ENCODE measurements at regions not wholly inside any gene's neighbourhood (a gene's known extent, or its start where the extent isn't known, plus 50 kb on each side); places are given as distances from the start of the nearest gene placed in this dataset.

DNA sequence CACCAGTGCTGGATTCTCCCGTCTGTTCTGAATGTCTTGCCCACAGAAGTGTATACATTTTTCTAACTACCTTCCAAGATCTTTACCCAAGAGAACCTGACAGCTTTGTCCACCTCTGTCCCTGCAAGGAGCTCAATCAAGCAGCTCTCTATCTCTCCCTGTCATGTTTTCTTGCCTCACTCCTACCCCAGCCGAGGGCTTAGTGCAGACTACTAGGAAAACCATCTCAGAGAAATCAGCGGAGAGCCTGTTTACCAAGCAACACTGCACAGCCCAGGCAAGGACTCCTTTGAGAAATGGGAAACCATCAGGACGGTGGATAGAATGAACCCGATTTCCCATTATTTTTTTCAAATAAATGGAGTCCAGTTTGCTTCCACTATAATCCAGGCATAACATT, 250.7 kb upstream of the JARID2 start (continued):
- TF ChIP-seq RAD21 (IDR thresholded peaks at IDR 0.05; ENCODE audit: insufficient read depth, low read depth, low read length): no peak
- no peak for TF ChIP-seq ZNF687 (IDR thresholded peaks at IDR 0.05)
- no peak for TF ChIP-seq MYC (IDR thresholded peaks at IDR 0.05; ENCODE audit: insufficient read depth, insufficient read length, insufficient replicate concordance, low read length, severe bottlenecking)
- no peak for TF ChIP-seq RB1 (IDR thresholded peaks at IDR 0.05; ENCODE audit: borderline replicate concordance)
- TF ChIP-seq CBFB (IDR thresholded peaks at IDR 0.05; ENCODE audit: low read depth): no peak
- no peak for TF ChIP-seq BRCA1 (IDR thresholded peaks at IDR 0.05; ENCODE audit: low read depth, low read length)
- TF ChIP-seq HCFC1 (IDR thresholded peaks at IDR 0.05; ENCODE audit: low read length): no peak
- TF ChIP-seq NFIC (IDR thresholded peaks at IDR 0.05; ENCODE audit: low read depth, low read length): no peak

GRCh38 chr6:14995966-14996602, 249.8 kb upstream of the JARID2 start:
- FAIRE-seq: no peak
- no peaks in the 10 kb centered on the region for H3K4me1 ChIP-seq (ENCODE audit: control insufficient read depth, insufficient read depth, low read length)
- WGBS (ENCODE audit: insufficient coverage, insufficient replicate concordance, low lambda C conversion rate, missing lambda C conversion rate): 54% methylated on average over 12 of the region's 12 CpGs
- in situ Hi-C loops (cut with MboI) (no loop called here), intact Hi-C loops (cut with micrococcal nuclease; ENCODE audit: unreplicated experiment) (no loop called here)
- ChIA-PET RAD21 (ENCODE audit: unreplicated experiment) (interaction anchor here (1.0 kb wide), 1 partner anchor 394 kb away, joined by 3 read pairs; no protein-coding TSS in a partner anchor), CTCF (no interaction called here), POLR2A (no interaction called here), SMC1A (ENCODE audit: uncharacterized antibody, unreplicated experiment) (no interaction called here)
- H3K27ac ChIP-seq (ENCODE audit: control insufficient read depth, insufficient read depth): no peak overlapping the region
- H3K9me3 ChIP-seq (replicated peaks; ENCODE audit: control insufficient read depth, insufficient read depth, low read length): no peaks in the 10 kb centered on the region
- no peak for ATAC-seq
- no peaks in the 10 kb centered on the region for H3K36me3 ChIP-seq (ENCODE audit: control insufficient read depth in 2 of 2, insufficient read depth in 2 of 2, low read length in 1 of 2)
- DNase-seq (ENCODE audit: low read depth, low spot score): no peak
- no TSS peak for BruUV-seq (replicated peaks)
- H3K9ac ChIP-seq (ENCODE audit: control insufficient read depth, insufficient read depth, low read length): no peak overlapping the region
- no peaks in the 10 kb centered on the region for H4K20me1 ChIP-seq (ENCODE audit: control insufficient read depth, insufficient read depth)
- no peaks in the 10 kb centered on the region for H3K27me3 ChIP-seq (replicated peaks in 1 of 2; ENCODE audit: control insufficient read depth in 2 of 2, insufficient read depth in 2 of 2, low read length in 1 of 2)
- no peak overlapping the region for H3K4me2 ChIP-seq (ENCODE audit: control insufficient read depth, insufficient read depth)
- H3K79me2 ChIP-seq (ENCODE audit: control insufficient read depth, insufficient read depth, low read length): no peaks in the 10 kb centered on the region
- no peak overlapping the region for H2AFZ ChIP-seq (ENCODE audit: control insufficient read depth, low read depth, low read length)
- no peak overlapping the region for H3K4me3 ChIP-seq
- TF ChIP-seq MYC (IDR thresholded peaks at IDR 0.05; ENCODE audit: insufficient read depth, insufficient read length, insufficient replicate concordance, low read length, severe bottlenecking): no peak
- TF ChIP-seq, protein P1, sequence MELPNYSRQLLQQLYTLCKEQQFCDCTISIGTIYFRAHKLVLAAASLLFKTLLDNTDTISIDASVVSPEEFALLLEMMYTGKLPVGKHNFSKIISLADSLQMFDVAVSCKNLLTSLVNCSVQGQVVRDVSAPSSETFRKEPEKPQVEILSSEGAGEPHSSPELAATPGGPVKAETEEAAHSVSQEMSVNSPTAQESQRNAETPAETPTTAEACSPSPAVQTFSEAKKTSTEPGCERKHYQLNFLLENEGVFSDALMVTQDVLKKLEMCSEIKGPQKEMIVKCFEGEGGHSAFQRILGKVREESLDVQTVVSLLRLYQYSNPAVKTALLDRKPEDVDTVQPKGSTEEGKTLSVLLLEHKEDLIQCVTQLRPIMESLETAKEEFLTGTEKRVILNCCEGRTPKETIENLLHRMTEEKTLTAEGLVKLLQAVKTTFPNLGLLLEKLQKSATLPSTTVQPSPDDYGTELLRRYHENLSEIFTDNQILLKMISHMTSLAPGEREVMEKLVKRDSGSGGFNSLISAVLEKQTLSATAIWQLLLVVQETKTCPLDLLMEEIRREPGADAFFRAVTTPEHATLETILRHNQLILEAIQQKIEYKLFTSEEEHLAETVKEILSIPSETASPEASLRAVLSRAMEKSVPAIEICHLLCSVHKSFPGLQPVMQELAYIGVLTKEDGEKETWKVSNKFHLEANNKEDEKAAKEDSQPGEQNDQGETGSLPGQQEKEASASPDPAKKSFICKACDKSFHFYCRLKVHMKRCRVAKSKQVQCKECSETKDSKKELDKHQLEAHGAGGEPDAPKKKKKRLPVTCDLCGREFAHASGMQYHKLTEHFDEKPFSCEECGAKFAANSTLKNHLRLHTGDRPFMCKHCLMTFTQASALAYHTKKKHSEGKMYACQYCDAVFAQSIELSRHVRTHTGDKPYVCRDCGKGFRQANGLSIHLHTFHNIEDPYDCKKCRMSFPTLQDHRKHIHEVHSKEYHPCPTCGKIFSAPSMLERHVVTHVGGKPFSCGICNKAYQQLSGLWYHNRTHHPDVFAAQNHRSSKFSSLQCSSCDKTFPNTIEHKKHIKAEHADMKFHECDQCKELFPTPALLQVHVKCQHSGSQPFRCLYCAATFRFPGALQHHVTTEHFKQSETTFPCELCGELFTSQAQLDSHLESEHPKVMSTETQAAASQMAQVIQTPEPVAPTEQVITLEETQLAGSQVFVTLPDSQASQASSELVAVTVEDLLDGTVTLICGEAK (IDR thresholded peaks at IDR 0.05; ENCODE audit: borderline replicate concordance): no peak
- no peak for TF ChIP-seq FOXK2 (IDR thresholded peaks at IDR 0.05)
- TF ChIP-seq, protein P2, sequence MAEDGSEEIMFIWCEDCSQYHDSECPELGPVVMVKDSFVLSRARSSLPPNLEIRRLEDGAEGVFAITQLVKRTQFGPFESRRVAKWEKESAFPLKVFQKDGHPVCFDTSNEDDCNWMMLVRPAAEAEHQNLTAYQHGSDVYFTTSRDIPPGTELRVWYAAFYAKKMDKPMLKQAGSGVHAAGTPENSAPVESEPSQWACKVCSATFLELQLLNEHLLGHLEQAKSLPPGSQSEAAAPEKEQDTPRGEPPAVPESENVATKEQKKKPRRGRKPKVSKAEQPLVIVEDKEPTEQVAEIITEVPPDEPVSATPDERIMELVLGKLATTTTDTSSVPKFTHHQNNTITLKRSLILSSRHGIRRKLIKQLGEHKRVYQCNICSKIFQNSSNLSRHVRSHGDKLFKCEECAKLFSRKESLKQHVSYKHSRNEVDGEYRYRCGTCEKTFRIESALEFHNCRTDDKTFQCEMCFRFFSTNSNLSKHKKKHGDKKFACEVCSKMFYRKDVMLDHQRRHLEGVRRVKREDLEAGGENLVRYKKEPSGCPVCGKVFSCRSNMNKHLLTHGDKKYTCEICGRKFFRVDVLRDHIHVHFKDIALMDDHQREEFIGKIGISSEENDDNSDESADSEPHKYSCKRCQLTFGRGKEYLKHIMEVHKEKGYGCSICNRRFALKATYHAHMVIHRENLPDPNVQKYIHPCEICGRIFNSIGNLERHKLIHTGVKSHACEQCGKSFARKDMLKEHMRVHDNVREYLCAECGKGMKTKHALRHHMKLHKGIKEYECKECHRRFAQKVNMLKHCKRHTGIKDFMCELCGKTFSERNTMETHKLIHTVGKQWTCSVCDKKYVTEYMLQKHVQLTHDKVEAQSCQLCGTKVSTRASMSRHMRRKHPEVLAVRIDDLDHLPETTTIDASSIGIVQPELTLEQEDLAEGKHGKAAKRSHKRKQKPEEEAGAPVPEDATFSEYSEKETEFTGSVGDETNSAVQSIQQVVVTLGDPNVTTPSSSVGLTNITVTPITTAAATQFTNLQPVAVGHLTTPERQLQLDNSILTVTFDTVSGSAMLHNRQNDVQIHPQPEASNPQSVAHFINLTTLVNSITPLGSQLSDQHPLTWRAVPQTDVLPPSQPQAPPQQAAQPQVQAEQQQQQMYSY (CRISPR knock-in tag; IDR thresholded peaks at IDR 0.05): no peak

Data from GM12878 (cell line).